H1 (cell line): ENCODE measurements at regions not wholly inside any gene's neighbourhood (a gene's known extent, or its start where the extent isn't known, plus 50 kb on each side); places are given as distances from the start of the nearest gene placed in this dataset.

Experiments used
- CTCF ChIP-seq, 3 experiments: IDR thresholded peaks; 1 replicate in 2 of 3; 2 replicates in 1 of 3; pipeline versions ENCODE4 v1.5.1 to v1.6.1; 2011; ENCODE audit warnings: low read length in 3 of 3, mild to moderate bottlenecking in 3 of 3, inconsistent platforms in 2 of 3, low read depth in 1 of 3, moderate library complexity in 1 of 3; ENCODE audit not compliant: insufficient read depth in 1 of 3; ENCODE audit errors: control extremely low read depth in 1 of 3
- EP300 ChIP-seq, 2 experiments: IDR thresholded peaks; 1 replicate in 1 of 2; 2 replicates in 1 of 2; pipeline ENCODE4 v1.6.1; 2011 to 2012; ENCODE audit warnings: low read depth in 2 of 2, low read length in 2 of 2, mild to moderate bottlenecking in 2 of 2, borderline replicate concordance in 1 of 2, inconsistent platforms in 1 of 2, moderate library complexity in 1 of 2
- EZH2 ChIP-seq: fragments of 200-600 bp; sonication (generic); IDR thresholded peaks from 2 replicates; pipeline ENCODE4 v1.7.1; 2012; ENCODE audit warnings: low read depth, mild to moderate bottlenecking, moderate library complexity, low read length, inconsistent platforms; ENCODE audit not compliant: severe bottlenecking
- POLR2A ChIP-seq, 2 experiments: IDR thresholded peaks; 1 replicate in 1 of 2; 2 replicates in 1 of 2; pipeline ENCODE4 v1.6.1; 2011; ENCODE audit warnings: low read depth in 2 of 2, low read length in 2 of 2, mild to moderate bottlenecking in 2 of 2; ENCODE audit errors: control extremely low read depth in 1 of 2
- SIX5 ChIP-seq: IDR thresholded peaks from 2 replicates; pipeline ENCODE4 v1.6.1; 2011; ENCODE audit warnings: mild to moderate bottlenecking, low read depth, low read length
- TCF12 ChIP-seq: IDR thresholded peaks from 2 replicates; pipeline ENCODE4 v1.6.1; 2011; ENCODE audit warnings: low read depth, mild to moderate bottlenecking, low read length

GRCh38 chr4:100042711-100043110 lies 92.6 kb upstream of the H2AZ1 start:
- TF ChIP-seq CTCF (IDR thresholded peaks at IDR 0.05; ENCODE audit: control extremely low read depth in 1 of 3, insufficient read depth in 1 of 3, low read depth in 1 of 3, low read length in 3 of 3) = no peak
- TF ChIP-seq TCF12 = no peak
- no peak for TF ChIP-seq EZH2
- no peak for TF ChIP-seq SIX5
- no peak for TF ChIP-seq POLR2A (IDR thresholded peaks at IDR 0.05; ENCODE audit: control extremely low read depth in 1 of 2, low read depth in 2 of 2, low read length in 2 of 2)
- TF ChIP-seq EP300 (IDR thresholded peaks at IDR 0.05; ENCODE audit: borderline replicate concordance in 1 of 2, low read depth in 2 of 2, low read length in 2 of 2) = no peak
